Astrocyte (in vitro differentiated cells and primary cell): ENCODE measurements at regions not wholly inside any gene's neighbourhood (a gene's known extent, or its start where the extent isn't known, plus 50 kb on each side); places are given as distances from the start of the nearest gene placed in this dataset.

Experiments used
- DNase-seq: peaks from one replicate; pipeline ENCODE4 v3.0.0-alpha.2; 2010; ENCODE audit warnings: low read depth
- FAIRE-seq: peaks from 2 replicates; lab custom pipeline; 2011; peaks lifted over from hg19 to GRCh38; lab: Jason Lieb, UNC
- H2AFZ ChIP-seq: 2 replicates; pipeline ENCODE4 v1.6.0; 2012; ENCODE audit warnings: low read depth, low read length, inconsistent platforms
- H3K27ac ChIP-seq: 2 replicates; pipeline ENCODE4 v1.5.1; 2011; ENCODE audit warnings: low read depth, low read length, inconsistent platforms
- H3K27me3 ChIP-seq: 2 replicates; pipeline ENCODE4 v1.6.0; 2011; ENCODE audit warnings: low read length, inconsistent platforms; ENCODE audit not compliant: insufficient read depth
- H3K36me3 ChIP-seq: 2 replicates; pipeline ENCODE4 v1.5.1; 2011; ENCODE audit warnings: low read length, inconsistent platforms; ENCODE audit not compliant: insufficient read depth
- H3K4me1 ChIP-seq: 2 replicates; pipeline ENCODE4 v1.5.1; 2011; ENCODE audit warnings: low read length, inconsistent platforms; ENCODE audit not compliant: insufficient read depth
- H3K4me2 ChIP-seq: 2 replicates; pipeline ENCODE4 v1.6.0; 2012; ENCODE audit warnings: low read length, inconsistent platforms
- H3K4me3 ChIP-seq: 2 replicates; pipeline ENCODE4 v1.5.1; 2011; ENCODE audit warnings: low read depth, mild to moderate bottlenecking, low read length, inconsistent platforms; ENCODE audit not compliant: insufficient read depth
- H3K79me2 ChIP-seq: 2 replicates; pipeline ENCODE4 v1.6.0; 2012; ENCODE audit warnings: mild to moderate bottlenecking, low read length, inconsistent platforms; ENCODE audit not compliant: insufficient read depth
- H3K9ac ChIP-seq: 2 replicates; pipeline ENCODE4 v1.6.0; 2012; ENCODE audit warnings: mild to moderate bottlenecking, low read length, inconsistent platforms
- H3K9me3 ChIP-seq: 2 replicates; pipeline ENCODE4 v1.5.1; 2012; ENCODE audit warnings: low read depth, mild to moderate bottlenecking, low read length, inconsistent platforms; ENCODE audit not compliant: insufficient read depth
- H4K20me1 ChIP-seq: 2 replicates; pipeline ENCODE4 v1.6.0; 2012; ENCODE audit warnings: low read length, inconsistent platforms; ENCODE audit not compliant: insufficient read depth
- H3K27ac Mint-ChIP-seq: one replicate; pipeline ENCODE4 v1.8.0; 2021; ENCODE audit warnings: mild to moderate bottlenecking, mixed read lengths; ENCODE audit not compliant: unreplicated experiment
- H3K27me3 Mint-ChIP-seq: one replicate; pipeline ENCODE4 v1.8.0; 2021; ENCODE audit warnings: low read depth, mixed read lengths; ENCODE audit not compliant: unreplicated experiment
- H3K36me3 Mint-ChIP-seq: one replicate; pipeline ENCODE4 v1.8.0; 2021; ENCODE audit warnings: low read depth, mixed read lengths; ENCODE audit not compliant: unreplicated experiment
- H3K4me1 Mint-ChIP-seq: one replicate; pipeline ENCODE4 v1.8.0; 2021; ENCODE audit warnings: low read depth, mixed read lengths; ENCODE audit not compliant: unreplicated experiment
- H3K4me3 Mint-ChIP-seq: one replicate; pipeline ENCODE4 v1.8.0; 2021; ENCODE audit warnings: mild to moderate bottlenecking, moderate library complexity, mixed read lengths; ENCODE audit not compliant: unreplicated experiment
- H3K9me3 Mint-ChIP-seq: one replicate; pipeline ENCODE4 v1.8.0; 2021; ENCODE audit warnings: mild to moderate bottlenecking, mixed read lengths; ENCODE audit not compliant: unreplicated experiment
- EZH2 ChIP-seq: IDR thresholded peaks from 2 replicates; pipeline ENCODE4 v1.6.1; 2012; ENCODE audit warnings: mild to moderate bottlenecking, low read length, inconsistent platforms; ENCODE audit not compliant: insufficient read depth
- TF ChIP-seq, protein P1 (sequence below): IDR thresholded peaks from 2 replicates; pipeline ENCODE4 v1.5.1; 2011; ENCODE audit warnings: low read depth, mild to moderate bottlenecking, inconsistent platforms, low read length, moderate library complexity; ENCODE audit not compliant: insufficient read depth

DNA sequence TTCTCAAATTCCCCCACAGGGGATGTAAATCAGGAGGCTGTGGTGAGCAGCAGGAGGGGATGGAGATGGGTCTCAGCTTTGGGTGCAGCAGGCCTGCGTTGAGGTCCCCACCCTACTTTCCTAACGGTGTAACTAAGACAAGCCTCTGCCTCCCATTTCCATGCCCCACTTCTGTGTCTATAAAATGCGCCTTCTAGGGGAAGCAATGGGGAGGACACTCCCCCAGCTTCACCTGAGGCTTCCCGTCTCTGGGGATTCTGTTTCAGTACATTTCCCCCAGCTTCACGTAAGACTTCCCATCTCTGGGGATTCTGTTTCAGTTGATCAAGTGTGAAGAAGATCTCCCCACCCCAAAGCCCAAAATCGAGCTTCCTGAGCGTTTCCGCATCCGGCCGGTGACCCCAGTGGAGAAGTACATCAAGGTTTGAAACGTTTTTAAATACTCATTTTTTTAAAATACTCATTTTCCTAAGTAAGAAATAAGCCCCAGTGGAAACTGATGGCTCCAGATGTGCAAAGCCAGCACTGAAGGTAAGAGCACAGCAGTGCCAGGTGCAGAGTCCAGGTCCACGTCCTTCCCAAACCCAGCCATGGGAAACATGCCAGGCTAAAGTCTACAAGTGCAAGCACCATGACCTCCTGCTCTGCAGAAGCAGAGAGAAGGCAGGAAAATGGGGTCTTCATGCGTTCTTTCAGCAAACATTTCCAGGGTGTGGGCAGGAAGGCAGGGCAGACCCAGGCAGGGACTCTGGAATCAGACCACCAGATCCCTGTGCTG is 73.1 kb downstream of the ANKRD60 start:
- no peaks in the 10 kb centered on the region for H3K9me3 ChIP-seq
- H3K36me3 Mint-ChIP-seq, result no peaks in the 10 kb centered on the region

GRCh38 chr20:58154113-58154512 is 74.3 kb downstream of the ANKRD60 start:
- Mint-ChIP-seq H3K27me3 (peaks cover 68% of the 10 kb centered on the region), H3K27ac (no peak overlapping the region), H3K4me3 (no peak overlapping the region), H3K9me3 (peaks cover 3% of the 10 kb centered on the region), H3K4me1 (no peaks in the 10 kb centered on the region), H3K36me3 (no peaks in the 10 kb centered on the region)
- no peak overlapping the region for H3K4me3 ChIP-seq
- no peak for DNase-seq
- H3K27ac ChIP-seq, result no peak overlapping the region
- H3K4me2 ChIP-seq, result no peak overlapping the region
- no peak overlapping the region for H2AFZ ChIP-seq
- no peak overlapping the region for H3K9ac ChIP-seq
- no peaks in the 10 kb centered on the region for H3K79me2 ChIP-seq
- H3K27me3 ChIP-seq, result peaks cover 22% of the 10 kb centered on the region
- FAIRE-seq, result no peak
- no peaks in the 10 kb centered on the region for H4K20me1 ChIP-seq
- no peak for TF ChIP-seq EZH2
- TF ChIP-seq, protein P1, sequence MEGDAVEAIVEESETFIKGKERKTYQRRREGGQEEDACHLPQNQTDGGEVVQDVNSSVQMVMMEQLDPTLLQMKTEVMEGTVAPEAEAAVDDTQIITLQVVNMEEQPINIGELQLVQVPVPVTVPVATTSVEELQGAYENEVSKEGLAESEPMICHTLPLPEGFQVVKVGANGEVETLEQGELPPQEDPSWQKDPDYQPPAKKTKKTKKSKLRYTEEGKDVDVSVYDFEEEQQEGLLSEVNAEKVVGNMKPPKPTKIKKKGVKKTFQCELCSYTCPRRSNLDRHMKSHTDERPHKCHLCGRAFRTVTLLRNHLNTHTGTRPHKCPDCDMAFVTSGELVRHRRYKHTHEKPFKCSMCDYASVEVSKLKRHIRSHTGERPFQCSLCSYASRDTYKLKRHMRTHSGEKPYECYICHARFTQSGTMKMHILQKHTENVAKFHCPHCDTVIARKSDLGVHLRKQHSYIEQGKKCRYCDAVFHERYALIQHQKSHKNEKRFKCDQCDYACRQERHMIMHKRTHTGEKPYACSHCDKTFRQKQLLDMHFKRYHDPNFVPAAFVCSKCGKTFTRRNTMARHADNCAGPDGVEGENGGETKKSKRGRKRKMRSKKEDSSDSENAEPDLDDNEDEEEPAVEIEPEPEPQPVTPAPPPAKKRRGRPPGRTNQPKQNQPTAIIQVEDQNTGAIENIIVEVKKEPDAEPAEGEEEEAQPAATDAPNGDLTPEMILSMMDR, result no peak
- H3K36me3 ChIP-seq, result no peaks in the 10 kb centered on the region
- peaks cover 3% of the 10 kb centered on the region for H3K4me1 ChIP-seq
- H3K9me3 ChIP-seq, result no peaks in the 10 kb centered on the region

More for the DNA sequence above, 73.1 kb downstream of the ANKRD60 start:
- Mint-ChIP-seq H3K27ac (no peak overlapping the region), H3K4me1 (peaks cover 3% of the 10 kb centered on the region), H3K27me3 (peaks cover 60% of the 10 kb centered on the region), H3K9me3 (no peaks in the 10 kb centered on the region), H3K4me3 (no peak overlapping the region)
- Histone ChIP-seq H3K27ac (no peak overlapping the region), H3K36me3 (no peaks in the 10 kb centered on the region), H3K27me3 (peaks cover 14% of the 10 kb centered on the region), H3K4me1 (peaks cover 3% of the 10 kb centered on the region), H4K20me1 (no peaks in the 10 kb centered on the region), H3K4me3 (no peak overlapping the region), H3K79me2 (no peaks in the 10 kb centered on the region), H2AFZ (no peak overlapping the region), H3K4me2 (no peak overlapping the region), H3K9ac (no peak overlapping the region)
- DNase-seq (no peak), FAIRE-seq (no peak)
- no peak for TF ChIP-seq EZH2
- TF ChIP-seq, protein P1, result no peak

- Histone ChIP-seq H4K20me1 (no peaks in the 10 kb centered on the region), H2AFZ (no peak overlapping the region), H3K36me3 (no peaks in the 10 kb centered on the region), H3K79me2 (no peaks in the 10 kb centered on the region), H3K4me2 (no peak overlapping the region), H3K27ac (no peak overlapping the region), H3K27me3 (peaks cover 30% of the 10 kb centered on the region), H3K4me1 (peaks cover 3% of the 10 kb centered on the region), H3K9me3 (peaks cover 4% of the 10 kb centered on the region), H3K4me3 (no peak overlapping the region), H3K9ac (no peak overlapping the region)
- Mint-ChIP-seq H3K27ac (no peak overlapping the region), H3K9me3 (peaks cover 3% of the 10 kb centered on the region), H3K27me3 (peaks cover 74% of the 10 kb centered on the region), H3K4me3 (no peak overlapping the region), H3K36me3 (no peaks in the 10 kb centered on the region), H3K4me1 (no peaks in the 10 kb centered on the region)
- no peak for DNase-seq
- no peak for FAIRE-seq
- TF ChIP-seq, protein P1, result no peak
- no peak for TF ChIP-seq EZH2
These were observed 75.3 kb downstream of the ANKRD60 start for GRCh38 chr20:58153121-58153520.
